WERI-Rb-1 (cell line): ENCODE measurements at regions not wholly inside any gene's neighbourhood (a gene's known extent, or its start where the extent isn't known, plus 50 kb on each side); places are given as distances from the start of the nearest gene placed in this dataset.

ENCODE experiments used
- DNase-seq: peaks from one replicate; pipeline ENCODE4 v3.0.0-alpha.2; 2020
- H3K27ac ChIP-seq: fragments of 250-450 bp; sonication (Bioruptor Pico); 2 replicates; pipeline ENCODE4 v1.5.1; 2020; ENCODE audit warnings: mild to moderate bottlenecking, moderate library complexity
- H3K27me3 ChIP-seq: fragments of 250-450 bp; sonication (Bioruptor Pico); 2 replicates; pipeline ENCODE4 v1.5.1; 2021; ENCODE audit warnings: mild to moderate bottlenecking, low read depth, moderate library complexity; ENCODE audit not compliant: insufficient read depth, severe bottlenecking
- H3K36me3 ChIP-seq: fragments of 250-450 bp; sonication (Bioruptor Pico); 2 replicates; pipeline ENCODE4 v1.5.1; 2020; ENCODE audit warnings: mild to moderate bottlenecking, moderate library complexity
- H3K4me3 ChIP-seq: 2 replicates; pipeline ENCODE4 v1.5.1; 2011; ENCODE audit warnings: low read depth, mild to moderate bottlenecking, control low read depth, low read length
- H3K9me3 ChIP-seq: fragments of 250-450 bp; sonication (Bioruptor Pico); 2 replicates; pipeline ENCODE4 v1.5.1; 2021; ENCODE audit warnings: mild to moderate bottlenecking, moderate library complexity; ENCODE audit not compliant: severe bottlenecking
- TF ChIP-seq, protein P1 (sequence below): IDR thresholded peaks from 2 replicates; pipeline ENCODE4 v1.5.1; 2011; ENCODE audit warnings: low read depth, mild to moderate bottlenecking, control low read depth, inconsistent platforms, low read length

DNA sequence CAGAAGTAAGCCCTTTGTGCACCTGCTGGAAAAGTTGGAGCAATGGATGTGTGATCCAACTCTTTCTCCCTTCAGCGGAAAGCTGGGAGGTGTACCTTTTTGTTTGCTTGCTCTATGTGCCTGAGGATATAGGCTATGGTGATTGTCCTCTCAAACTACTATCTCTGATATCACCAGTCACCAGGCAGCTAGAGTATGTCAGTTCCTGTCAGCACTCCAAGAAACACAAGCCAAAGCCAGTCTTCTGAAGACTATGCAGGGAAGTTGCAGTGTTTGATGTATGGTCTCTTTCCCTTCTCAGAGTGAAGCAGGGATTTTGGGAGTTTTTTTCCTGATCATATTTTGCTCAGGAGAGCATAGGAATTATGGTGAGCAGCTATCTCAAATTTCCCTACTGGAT lies 146.4 kb downstream of the PTH2R start:
- Histone ChIP-seq H3K27ac (no peak overlapping the region), H3K27me3 (no peaks in the 10 kb centered on the region), H3K36me3 (no peaks in the 10 kb centered on the region), H3K9me3 (no peaks in the 10 kb centered on the region), H3K4me3 (no peak overlapping the region)
- no peak for DNase-seq
- TF ChIP-seq, protein P1, sequence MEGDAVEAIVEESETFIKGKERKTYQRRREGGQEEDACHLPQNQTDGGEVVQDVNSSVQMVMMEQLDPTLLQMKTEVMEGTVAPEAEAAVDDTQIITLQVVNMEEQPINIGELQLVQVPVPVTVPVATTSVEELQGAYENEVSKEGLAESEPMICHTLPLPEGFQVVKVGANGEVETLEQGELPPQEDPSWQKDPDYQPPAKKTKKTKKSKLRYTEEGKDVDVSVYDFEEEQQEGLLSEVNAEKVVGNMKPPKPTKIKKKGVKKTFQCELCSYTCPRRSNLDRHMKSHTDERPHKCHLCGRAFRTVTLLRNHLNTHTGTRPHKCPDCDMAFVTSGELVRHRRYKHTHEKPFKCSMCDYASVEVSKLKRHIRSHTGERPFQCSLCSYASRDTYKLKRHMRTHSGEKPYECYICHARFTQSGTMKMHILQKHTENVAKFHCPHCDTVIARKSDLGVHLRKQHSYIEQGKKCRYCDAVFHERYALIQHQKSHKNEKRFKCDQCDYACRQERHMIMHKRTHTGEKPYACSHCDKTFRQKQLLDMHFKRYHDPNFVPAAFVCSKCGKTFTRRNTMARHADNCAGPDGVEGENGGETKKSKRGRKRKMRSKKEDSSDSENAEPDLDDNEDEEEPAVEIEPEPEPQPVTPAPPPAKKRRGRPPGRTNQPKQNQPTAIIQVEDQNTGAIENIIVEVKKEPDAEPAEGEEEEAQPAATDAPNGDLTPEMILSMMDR: no peak

DNA sequence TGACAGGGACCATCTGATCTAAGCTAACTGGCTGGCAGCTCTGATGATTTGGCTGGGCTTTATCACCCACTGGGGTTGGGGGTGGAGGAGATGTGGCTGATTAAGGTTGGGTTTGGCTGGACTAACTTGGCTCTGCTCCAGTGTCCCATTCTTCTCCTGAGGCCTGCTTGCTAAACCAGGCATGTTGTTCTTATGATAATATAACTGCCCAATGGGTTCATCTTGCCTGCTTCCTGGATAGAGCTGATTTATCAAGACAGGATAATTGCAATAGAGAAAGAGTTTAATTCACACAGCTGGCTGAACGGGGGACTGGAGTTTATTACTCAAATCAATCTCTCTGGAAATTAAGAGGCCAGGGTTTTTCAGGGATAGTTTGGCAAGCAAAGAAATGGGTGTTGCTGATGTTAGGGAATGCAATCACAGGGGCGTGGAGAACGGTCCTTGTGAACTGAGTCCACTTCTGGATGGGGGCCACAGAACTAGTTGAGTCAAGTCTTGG lies 150.4 kb downstream of the PTH2R start:
- DNase-seq: no peak
- TF ChIP-seq, protein P1: no peak

DNA sequence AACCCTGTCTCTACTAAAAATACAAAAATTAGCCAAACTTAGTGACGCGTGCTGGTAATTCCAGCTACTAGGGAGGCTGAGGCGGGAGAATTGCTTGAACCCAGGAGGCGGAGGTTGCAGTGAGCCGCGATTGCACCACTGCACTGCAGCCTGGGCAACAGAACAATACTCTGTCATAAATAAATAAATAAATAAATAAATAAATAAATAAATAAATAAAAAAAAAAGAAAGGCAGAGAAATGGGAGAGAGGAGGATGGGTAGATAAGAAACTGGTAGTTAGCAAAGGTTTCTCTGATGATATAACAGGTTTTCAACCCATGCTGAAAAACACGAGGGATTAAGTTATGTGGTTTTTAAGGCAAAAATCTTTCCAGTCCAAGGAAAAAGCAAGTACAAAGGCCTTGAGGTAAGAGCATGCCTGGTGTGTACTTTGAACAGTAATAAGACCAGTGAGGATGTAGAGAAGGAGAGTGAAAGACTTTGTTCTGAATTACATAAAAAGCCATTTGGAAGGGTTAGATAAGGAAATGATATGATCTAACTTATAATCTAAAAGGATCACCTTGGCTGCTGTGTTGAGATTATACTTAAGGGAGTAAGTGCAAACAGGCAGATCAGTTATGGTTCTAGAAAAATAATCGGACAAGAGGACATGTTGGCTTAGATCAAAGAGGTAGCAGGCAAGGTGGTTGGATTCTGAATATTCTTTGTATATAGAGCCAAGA lies 159.3 kb downstream of the PTH2R start:
- no peak overlapping the region for H3K4me3 ChIP-seq
- DNase-seq: no peak
- TF ChIP-seq, protein P1: no peak
- no peaks in the 10 kb centered on the region for H3K27me3 ChIP-seq
- no peaks in the 10 kb centered on the region for H3K9me3 ChIP-seq
- no peak overlapping the region for H3K27ac ChIP-seq
- H3K36me3 ChIP-seq: no peaks in the 10 kb centered on the region

More for the DNA sequence above, 150.4 kb downstream of the PTH2R start:
- no peak overlapping the region for H3K27ac ChIP-seq
- H3K4me3 ChIP-seq: no peak overlapping the region
- H3K9me3 ChIP-seq: no peaks in the 10 kb centered on the region
- no peaks in the 10 kb centered on the region for H3K27me3 ChIP-seq
- H3K36me3 ChIP-seq: no peaks in the 10 kb centered on the region

DNA sequence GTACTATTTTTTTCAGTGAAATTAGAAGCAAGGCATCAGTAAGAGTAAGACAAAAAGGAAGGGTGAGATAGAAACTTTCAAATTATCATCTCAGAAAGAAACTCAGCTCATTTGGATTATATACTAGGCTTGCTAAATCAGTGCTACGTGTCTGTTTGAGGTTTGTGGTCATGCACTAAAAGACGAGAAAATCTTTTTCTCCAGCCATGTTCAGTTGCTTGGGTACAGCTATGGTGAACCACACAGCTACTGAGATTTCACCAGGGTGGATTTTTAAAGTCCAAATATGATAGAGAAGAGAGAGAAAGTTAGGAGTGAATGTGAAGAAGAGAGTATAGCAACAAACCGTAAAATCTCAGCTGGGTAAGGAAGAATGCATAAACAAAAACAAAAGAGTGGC lies 161.6 kb downstream of the PTH2R start:
- Histone ChIP-seq H3K9me3 (no peaks in the 10 kb centered on the region), H3K27ac (no peak overlapping the region), H3K36me3 (no peaks in the 10 kb centered on the region), H3K27me3 (no peaks in the 10 kb centered on the region), H3K4me3 (no peak overlapping the region)
- TF ChIP-seq, protein P1: no peak
- DNase-seq: no peak

DNA sequence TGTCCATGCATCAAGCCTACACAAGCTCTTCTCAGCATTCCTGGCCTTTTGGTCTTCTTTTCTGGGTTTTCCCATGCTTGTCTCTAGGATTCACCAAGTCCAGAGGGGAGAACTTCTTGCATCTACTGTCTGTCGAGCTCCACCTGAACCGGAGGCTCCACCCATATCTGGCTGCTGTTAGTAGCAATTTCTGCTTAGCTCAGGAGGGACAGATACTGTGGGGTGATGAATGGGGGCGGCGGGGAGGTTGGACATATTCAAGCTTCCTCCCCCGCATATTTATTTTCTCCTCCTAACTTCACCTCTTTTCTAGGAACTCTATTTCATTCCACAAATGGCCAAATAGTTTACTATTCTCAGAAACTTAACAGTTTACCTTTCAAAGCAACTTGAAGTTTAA lies 163.5 kb downstream of the PTH2R start:
- Histone ChIP-seq H3K9me3 (no peaks in the 10 kb centered on the region), H3K27ac (no peak overlapping the region), H3K4me3 (no peak overlapping the region), H3K36me3 (no peaks in the 10 kb centered on the region), H3K27me3 (no peaks in the 10 kb centered on the region)
- TF ChIP-seq, protein P1: no peak
- no peak for DNase-seq
